OCI-LY3 (cell line): ENCODE measurements at regions not wholly inside any gene's neighbourhood (a gene's known extent, or its start where the extent isn't known, plus 50 kb on each side); places are given as distances from the start of the nearest gene placed in this dataset.

Source experiments
- H2AFZ ChIP-seq: fragments of 200-600, 300-600 bp; shearing (Covaris generic); 2 replicates; pipeline ENCODE4 v1.6.0; 2014; ENCODE audit warnings: antibody characterized with exemption, low read depth, low read length
- H3K27ac ChIP-seq: fragments of 200-600, 300-600 bp; sonication (generic); 2 replicates; pipeline ENCODE4 v1.5.1; 2014; ENCODE audit warnings: mild to moderate bottlenecking, low read length, moderate library complexity, mixed read lengths
- H3K27me3 ChIP-seq: fragments of 200-600, 300-600 bp; sonication (generic); 2 replicates; pipeline ENCODE4 v1.6.1; 2014; ENCODE audit warnings: low read depth, low read length, mixed read lengths
- H3K36me3 ChIP-seq: fragments of 200-600, 300-600 bp; sonication (generic); replicated peaks from 2 replicates; pipeline ENCODE3; 2014; ENCODE audit warnings: low read depth, low read length, mixed read lengths
- H3K4me1 ChIP-seq: fragments of 300-600, 200-600 bp; sonication (generic); 2 replicates; pipeline ENCODE4 v1.6.1; 2014; ENCODE audit warnings: low read length, mixed read lengths
- H3K4me2 ChIP-seq: fragments of 200-600, 300-600 bp; sonication (generic); 2 replicates; pipeline ENCODE4 v1.6.1; 2014; ENCODE audit warnings: low read length, mixed read lengths
- H3K4me3 ChIP-seq: fragments of 300-600, 200-600 bp; sonication (generic); 2 replicates; pipeline ENCODE4 v1.5.1; 2014; ENCODE audit warnings: antibody characterized with exemption, mild to moderate bottlenecking, low read length, moderate library complexity
- H3K79me2 ChIP-seq: fragments of 300-600, 200-600 bp; shearing (Covaris generic); 2 replicates; pipeline ENCODE4 v1.6.1; 2014; ENCODE audit warnings: mild to moderate bottlenecking, low read length, mixed read lengths
- H3K9ac ChIP-seq: fragments of 300-600, 200-600 bp; shearing (Covaris generic); 2 replicates; pipeline ENCODE4 v1.6.0; 2014; ENCODE audit warnings: mild to moderate bottlenecking, low read length, moderate library complexity
- H3K9me3 ChIP-seq: fragments of 200-600, 300-600 bp; shearing (Covaris generic); 2 replicates; pipeline ENCODE4 v1.6.1; 2014; ENCODE audit warnings: low read length, mixed read lengths; ENCODE audit not compliant: insufficient read depth
- H4K20me1 ChIP-seq: fragments of 200-600, 300-600 bp; sonication (generic); 2 replicates; pipeline ENCODE4 v1.6.1; 2016; ENCODE audit warnings: low read length, mixed read lengths; ENCODE audit not compliant: insufficient read depth
- CTCF ChIP-seq: fragments of 200-600, 300-600 bp; sonication (generic); IDR thresholded peaks from 2 replicates; pipeline ENCODE4 v1.5.1; 2014; ENCODE audit warnings: antibody characterized with exemption, low read length, low read depth
- EZH2phosphoT487 ChIP-seq: fragments of 200-600 bp; shearing (Covaris generic); IDR thresholded peaks from 2 replicates; pipeline ENCODE4 v1.6.1; 2018; ENCODE audit warnings: antibody characterized with exemption, mixed run types, low read depth

GRCh38 chr9:104286187-104286586 is 192.1 kb downstream of the SMC2 start:
- no peaks in the 10 kb centered on the region for H3K27me3 ChIP-seq
- H3K4me1 ChIP-seq: no peaks in the 10 kb centered on the region
- TF ChIP-seq EZH2phosphoT487 (no peak), CTCF (no peak)
- no peak overlapping the region for H3K4me3 ChIP-seq
- no peaks in the 10 kb centered on the region for H3K79me2 ChIP-seq
- no peak overlapping the region for H3K4me2 ChIP-seq
- no peaks in the 10 kb centered on the region for H3K36me3 ChIP-seq
- H4K20me1 ChIP-seq: no peaks in the 10 kb centered on the region
- H2AFZ ChIP-seq: no peak overlapping the region
- H3K9ac ChIP-seq: no peak overlapping the region
- H3K9me3 ChIP-seq: no peaks in the 10 kb centered on the region
- H3K27ac ChIP-seq: no peak overlapping the region

- no peak overlapping the region for H3K4me3 ChIP-seq
- no peaks in the 10 kb centered on the region for H4K20me1 ChIP-seq
- no peak overlapping the region for H3K4me2 ChIP-seq
- H3K9ac ChIP-seq: no peak overlapping the region
- H3K36me3 ChIP-seq: no peaks in the 10 kb centered on the region
- H3K27ac ChIP-seq: no peak overlapping the region
- no peak for TF ChIP-seq CTCF
- TF ChIP-seq EZH2phosphoT487: no peak
- no peaks in the 10 kb centered on the region for H3K9me3 ChIP-seq
- no peaks in the 10 kb centered on the region for H3K79me2 ChIP-seq
- no peak overlapping the region for H2AFZ ChIP-seq
- H3K27me3 ChIP-seq: no peaks in the 10 kb centered on the region
- no peaks in the 10 kb centered on the region for H3K4me1 ChIP-seq
These were observed 192.7 kb downstream of the SMC2 start for GRCh38 chr9:104286799-104287198.

- Histone ChIP-seq H3K9ac (no peak overlapping the region), H3K27ac (no peak overlapping the region), H3K4me2 (no peak overlapping the region), H4K20me1 (no peaks in the 10 kb centered on the region), H3K36me3 (no peaks in the 10 kb centered on the region), H3K9me3 (no peaks in the 10 kb centered on the region), H3K4me3 (no peak overlapping the region), H3K27me3 (no peaks in the 10 kb centered on the region), H2AFZ (no peak overlapping the region), H3K79me2 (no peaks in the 10 kb centered on the region), H3K4me1 (no peaks in the 10 kb centered on the region)
- TF ChIP-seq EZH2phosphoT487: no peak
- no peak for TF ChIP-seq CTCF
These were observed 193.3 kb downstream of the SMC2 start for GRCh38 chr9:104287253-104287878.

GRCh38 chr9:104293877-104294276 is 199.8 kb downstream of the SMC2 start:
- H2AFZ ChIP-seq: no peak overlapping the region
- no peaks in the 10 kb centered on the region for H3K79me2 ChIP-seq
- no peaks in the 10 kb centered on the region for H3K9me3 ChIP-seq
- no peak overlapping the region for H3K4me2 ChIP-seq
- no peaks in the 10 kb centered on the region for H3K36me3 ChIP-seq
- no peak overlapping the region for H3K27ac ChIP-seq
- no peaks in the 10 kb centered on the region for H4K20me1 ChIP-seq
- TF ChIP-seq EZH2phosphoT487 (no peak), CTCF (no peak)
- H3K27me3 ChIP-seq: no peaks in the 10 kb centered on the region
- H3K4me1 ChIP-seq: no peaks in the 10 kb centered on the region
- no peak overlapping the region for H3K4me3 ChIP-seq
- H3K9ac ChIP-seq: no peak overlapping the region
